A549 (cell line): ENCODE measurements at regions not wholly inside any gene's neighbourhood (a gene's known extent, or its start where the extent isn't known, plus 50 kb on each side); places are given as distances from the start of the nearest gene placed in this dataset.
"Not testable (repeated sequence)": the region's sequence is repeated elsewhere in the genome, so short reads cannot be mapped to it uniquely, and the experiment has no call there.

Experiments used
- BHLHE40 ChIP-seq: IDR thresholded peaks from 2 replicates; pipeline ENCODE4 v1.6.1; 2012; ENCODE audit warnings: low read depth, low read length, inconsistent platforms
- EP300 ChIP-seq, 2 experiments: fragments of >200 bp; sonication (Bioruptor Twin); formaldehyde crosslinking; IDR thresholded peaks; 2 replicates in 1 of 2; 3 replicates in 1 of 2; pipeline ENCODE4 v1.6.1; 2016 to 2017
- FOSL2 ChIP-seq, 2 experiments: fragments of 450-650 bp in 1 of 2; fragments of >200 bp in 1 of 2; sonication (Bioruptor Twin) in 1 of 2; formaldehyde crosslinking; IDR thresholded peaks; 2 replicates each; pipeline versions ENCODE4 v1.5.0 to v1.6.1; 2016 to 2020; ENCODE audit warnings: mild to moderate bottlenecking in 1 of 2, moderate library complexity in 1 of 2
- KDM1A ChIP-seq: fragments of 200-600 bp; sonication (generic); IDR thresholded peaks from 2 replicates; pipeline ENCODE4 v1.6.1; 2016; ENCODE audit warnings: low read depth, mild to moderate bottlenecking
- MAFK ChIP-seq: fragments of 450-650 bp; IDR thresholded peaks from 2 replicates; pipeline ENCODE4 v1.6.1; 2014; ENCODE audit not compliant: partially characterized antibody
- MYC ChIP-seq: IDR thresholded peaks from 2 replicates; pipeline ENCODE4 v1.6.1; 2012; ENCODE audit warnings: mild to moderate bottlenecking, inconsistent platforms, low read length, improper control_type of control experiment, borderline replicate concordance
- NFE2L2 ChIP-seq: fragments of 150-350 bp; conservative IDR thresholded peaks from 2 replicates; pipeline ENCODE4 v1.6.1; 2014; ENCODE audit warnings: low read length
- NR3C1 ChIP-seq: fragments of >200 bp; sonication (Bioruptor Twin); formaldehyde crosslinking; IDR thresholded peaks from 3 replicates; pipeline ENCODE4 v1.6.1; 2017
- POLR2A ChIP-seq: IDR thresholded peaks from 2 replicates; pipeline ENCODE4 v1.6.1; 2012; ENCODE audit warnings: mild to moderate bottlenecking, low read length
- RAD21 ChIP-seq, 2 experiments: fragments of >200 bp in 1 of 2; sonication (Bioruptor Twin) in 1 of 2; formaldehyde crosslinking in 1 of 2; IDR thresholded peaks in 1 of 2; conservative IDR thresholded peaks in 1 of 2; 2 replicates in 1 of 2; 3 replicates in 1 of 2; pipeline ENCODE4 v1.6.1; 2012 to 2018; ENCODE audit warnings: inconsistent platforms in 1 of 2
- TP53 ChIP-seq: fragments of 250-450 bp; sonication (Bioruptor Pico); IDR thresholded peaks from 2 replicates; pipeline ENCODE4 v1.5.0; 2021; ENCODE audit warnings: mild to moderate bottlenecking, moderate library complexity
- TF ChIP-seq, protein P1 (sequence below): fragments of 450-650 bp; IDR thresholded peaks from 2 replicates; pipeline ENCODE4 v1.6.1; 2014; ENCODE audit warnings: antibody characterized with exemption
- TF ChIP-seq, protein P2 (sequence below): fragments of >200 bp; sonication (Bioruptor Twin); formaldehyde crosslinking; IDR thresholded peaks from 3 replicates; pipeline ENCODE4 v1.5.1; 2016
- TF ChIP-seq, protein P3 (sequence below): IDR thresholded peaks from 2 replicates; pipeline ENCODE4 v1.6.1; 2012

DNA sequence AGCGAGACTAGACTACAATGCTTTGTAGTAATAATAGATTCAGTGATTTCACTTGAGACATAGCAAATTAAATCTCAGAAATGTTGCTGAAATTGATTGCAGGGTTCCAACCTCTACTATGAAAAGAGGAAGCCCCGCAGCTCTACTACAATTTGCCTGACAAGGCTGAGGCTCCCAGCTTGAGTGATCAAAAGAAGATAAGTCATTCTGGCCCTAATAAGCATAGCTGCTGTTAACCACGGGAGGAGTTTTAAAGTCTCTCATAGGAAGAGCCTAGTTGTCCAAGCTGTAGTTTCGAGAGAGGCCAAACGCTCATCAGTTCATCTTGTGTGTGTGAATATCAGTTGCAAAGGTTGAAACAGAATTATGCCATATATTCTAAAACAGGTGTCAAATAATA lies 166.1 kb upstream of the FAM240B start:
- TF ChIP-seq, protein P1, sequence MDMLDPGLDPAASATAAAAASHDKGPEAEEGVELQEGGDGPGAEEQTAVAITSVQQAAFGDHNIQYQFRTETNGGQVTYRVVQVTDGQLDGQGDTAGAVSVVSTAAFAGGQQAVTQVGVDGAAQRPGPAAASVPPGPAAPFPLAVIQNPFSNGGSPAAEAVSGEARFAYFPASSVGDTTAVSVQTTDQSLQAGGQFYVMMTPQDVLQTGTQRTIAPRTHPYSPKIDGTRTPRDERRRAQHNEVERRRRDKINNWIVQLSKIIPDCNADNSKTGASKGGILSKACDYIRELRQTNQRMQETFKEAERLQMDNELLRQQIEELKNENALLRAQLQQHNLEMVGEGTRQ: not testable (repeated sequence)
- TF ChIP-seq, protein P2, sequence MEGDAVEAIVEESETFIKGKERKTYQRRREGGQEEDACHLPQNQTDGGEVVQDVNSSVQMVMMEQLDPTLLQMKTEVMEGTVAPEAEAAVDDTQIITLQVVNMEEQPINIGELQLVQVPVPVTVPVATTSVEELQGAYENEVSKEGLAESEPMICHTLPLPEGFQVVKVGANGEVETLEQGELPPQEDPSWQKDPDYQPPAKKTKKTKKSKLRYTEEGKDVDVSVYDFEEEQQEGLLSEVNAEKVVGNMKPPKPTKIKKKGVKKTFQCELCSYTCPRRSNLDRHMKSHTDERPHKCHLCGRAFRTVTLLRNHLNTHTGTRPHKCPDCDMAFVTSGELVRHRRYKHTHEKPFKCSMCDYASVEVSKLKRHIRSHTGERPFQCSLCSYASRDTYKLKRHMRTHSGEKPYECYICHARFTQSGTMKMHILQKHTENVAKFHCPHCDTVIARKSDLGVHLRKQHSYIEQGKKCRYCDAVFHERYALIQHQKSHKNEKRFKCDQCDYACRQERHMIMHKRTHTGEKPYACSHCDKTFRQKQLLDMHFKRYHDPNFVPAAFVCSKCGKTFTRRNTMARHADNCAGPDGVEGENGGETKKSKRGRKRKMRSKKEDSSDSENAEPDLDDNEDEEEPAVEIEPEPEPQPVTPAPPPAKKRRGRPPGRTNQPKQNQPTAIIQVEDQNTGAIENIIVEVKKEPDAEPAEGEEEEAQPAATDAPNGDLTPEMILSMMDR: not testable (repeated sequence)
- not testable (repeated sequence) for TF ChIP-seq KDM1A; MYC; RAD21 (conservative IDR thresholded peaks at IDR 0.05 in 1 of 2, IDR thresholded peaks at IDR 0.05 in 1 of 2); FOSL2 (IDR thresholded peaks at IDR 0.05); FOSL2 (CRISPR knock-in tag; IDR thresholded peaks at IDR 0.05); NR3C1; POLR2A; TP53 (CRISPR knock-in tag); BHLHE40; EP300 (IDR thresholded peaks at IDR 0.05); MAFK; NFE2L2
- TF ChIP-seq, protein P3, sequence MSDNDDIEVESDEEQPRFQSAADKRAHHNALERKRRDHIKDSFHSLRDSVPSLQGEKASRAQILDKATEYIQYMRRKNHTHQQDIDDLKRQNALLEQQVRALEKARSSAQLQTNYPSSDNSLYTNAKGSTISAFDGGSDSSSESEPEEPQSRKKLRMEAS: not testable (repeated sequence)
